K562 (cell line): ENCODE measurements at regions not wholly inside any gene's neighbourhood (a gene's known extent, or its start where the extent isn't known, plus 50 kb on each side); places are given as distances from the start of the nearest gene placed in this dataset.

ENCODE experiments used
- ATAC-seq: fragments of 200-7000 bp; cut with Tn5 transposase; 3 replicates; pipeline ENCODE4 v1.9.1; 2020; ENCODE audit warnings: moderate library complexity
- BruUV-seq: library from RNA; stranded (reverse); fragments of 400-500 nt; replicated peaks from 2 replicates; lab custom pipeline; 2021; lab: Mats Ljungman, UMichigan
- CTCF ChIA-PET: fragments of 300-600 bp; formaldehyde crosslinking; extraction: SDS; loops from one replicate; lab custom pipeline; 2021; ENCODE audit warnings: low intra/inter-chr PET ratio; lab: Yijun Ruan, JAX
- POLR2A ChIA-PET: fragments of 300-600, 350-650 bp; sonication (Branson Sonifier 250); formaldehyde crosslinking; extraction: SDS; loops from one replicate; lab custom pipeline; 2021; ENCODE audit warnings: antibody characterized with exemption, inconsistent platforms; lab: Yijun Ruan, JAX
- DNase-seq, 4 experiments: peaks; one replicate each; pipeline versions ENCODE4 v3.0.0 to v3.0.0-alpha.2; 2011 to 2018; ENCODE audit warnings: low spot score in 3 of 4, mixed read lengths in 3 of 4; ENCODE audit errors: extremely low read depth in 1 of 4
- FAIRE-seq: peaks from 2 replicates; lab custom pipeline; 2011; peaks lifted over from hg19 to GRCh38; lab: Jason Lieb, UNC
- H2AFZ ChIP-seq: 2 replicates; pipeline ENCODE4 v1.6.0; 2011; ENCODE audit warnings: low read depth, low read length, control low read depth, inconsistent platforms
- H3K27ac ChIP-seq: fragments of 200-600 bp; 3 replicates; pipeline ENCODE4 v1.8.0; 2011; ENCODE audit warnings: low read depth, mild to moderate bottlenecking, control low read depth, inconsistent platforms, low read length, moderate library complexity, mixed read lengths; ENCODE audit errors: extremely low read depth
- H3K27me3 ChIP-seq, 2 experiments: fragments of 300-600 bp in 1 of 2; 2 replicates in 1 of 2; 3 replicates in 1 of 2; pipeline versions ENCODE4 v1.6.0 to v1.8.0; 2011; ENCODE audit warnings: inconsistent platforms in 2 of 2, low read length in 2 of 2, mild to moderate bottlenecking in 1 of 2, mixed read lengths in 1 of 2, moderate library complexity in 1 of 2; ENCODE audit not compliant: control insufficient read depth in 2 of 2, insufficient read depth in 2 of 2
- H3K36me3 ChIP-seq: fragments of 300-600 bp; 3 replicates; pipeline ENCODE4 v1.8.0; 2011; ENCODE audit warnings: mild to moderate bottlenecking, low read length, inconsistent platforms; ENCODE audit not compliant: control insufficient read depth, insufficient read depth
- H3K4me1 ChIP-seq, 2 experiments: fragments of 200-600 bp in 1 of 2; replicated peaks in 1 of 2; 2 replicates in 1 of 2; 3 replicates in 1 of 2; pipeline versions ENCODE4 v1.5.1 to v1.8.0; 2011; ENCODE audit warnings: inconsistent platforms in 2 of 2, low read length in 2 of 2, mild to moderate bottlenecking in 1 of 2, mixed read lengths in 1 of 2, moderate library complexity in 1 of 2; ENCODE audit not compliant: control insufficient read depth in 2 of 2, insufficient read depth in 2 of 2
- H3K4me2 ChIP-seq: 2 replicates; pipeline ENCODE4 v1.6.1; 2011; ENCODE audit warnings: low read length, control low read depth, inconsistent platforms, mixed read lengths; ENCODE audit not compliant: insufficient read depth
- H3K4me3 ChIP-seq: fragments of 200-600 bp; sonication (generic), shearing (Covaris generic); 2 replicates; pipeline ENCODE4 v1.5.1; 2016; ENCODE audit warnings: control low read depth, inconsistent platforms
- H3K79me2 ChIP-seq: fragments of 200-600 bp; 3 replicates; pipeline ENCODE4 v1.8.0; 2011; ENCODE audit warnings: low read length, inconsistent platforms; ENCODE audit not compliant: control insufficient read depth, insufficient read depth
- H3K9ac ChIP-seq, 2 experiments: 2 replicates each; pipeline versions ENCODE4 v1.6.0 to v1.6.1; 2011; ENCODE audit warnings: low read depth in 2 of 2, low read length in 2 of 2, control low read depth in 1 of 2, inconsistent platforms in 1 of 2, mild to moderate bottlenecking in 1 of 2, mixed read lengths in 1 of 2; ENCODE audit not compliant: insufficient read depth in 1 of 2
- H3K9me1 ChIP-seq: one replicate; pipeline ENCODE4 v1.6.0; 2011; ENCODE audit warnings: inconsistent platforms, mild to moderate bottlenecking, low read length, moderate library complexity; ENCODE audit not compliant: control insufficient read depth, insufficient read depth
- H3K9me3 ChIP-seq: replicated peaks from 2 replicates; pipeline ENCODE4 v1.5.1; 2011; ENCODE audit warnings: low read depth, low read length, inconsistent platforms; ENCODE audit not compliant: control insufficient read depth, insufficient read depth
- H4K20me1 ChIP-seq: replicated peaks from 2 replicates; pipeline ENCODE4 v1.6.1; 2011; ENCODE audit warnings: low read length, inconsistent platforms, mixed read lengths; ENCODE audit not compliant: control insufficient read depth, insufficient read depth
- ESRRA ChIP-seq: fragments of 450-650 bp; IDR thresholded peaks from 2 replicates; pipeline ENCODE4 v1.6.1; 2014; ENCODE audit warnings: low read depth, mild to moderate bottlenecking, moderate library complexity, borderline replicate concordance
- RBM25 ChIP-seq: fragments of 200-400 bp; formaldehyde crosslinking; IDR thresholded peaks from 2 replicates; pipeline ENCODE4 v1.6.1; 2018; ENCODE audit warnings: low read length, low read depth, moderate library complexity; ENCODE audit not compliant: severe bottlenecking
- ZBTB8A ChIP-seq: fragments of 450-650 bp; IDR thresholded peaks from 2 replicates; pipeline ENCODE4 v1.6.1; 2018; ENCODE audit warnings: mild to moderate bottlenecking, moderate library complexity; ENCODE audit not compliant: partially characterized antibody
- WGBS: fragments of 100-300 bp; shearing (Covaris generic); methylation state at CpG from one replicate; pipeline ENCODE4 v1.1.6; 2016; ENCODE audit warnings: low coverage, mixed read lengths; ENCODE audit not compliant: insufficient coverage; ENCODE audit errors: missing lambda C conversion rate; 5-methylcytosine and 5-hydroxymethylcytosine counted together
- in situ Hi-C: fragments of 300-500 bp; cut with MboI; formaldehyde crosslinking; loops from 4 replicates; pipeline ENCODE4 v1.15.0; 2018; ENCODE audit warnings: inconsistent platforms, mixed read lengths
- intact Hi-C: fragments of 100-400 bp; cut with micrococcal nuclease; formaldehyde crosslinking; loops from 2 replicates; pipeline ENCODE4 v1.14.2; 2022

GRCh38 chr12:124687174-124687902 lies 119.9 kb upstream of the NCOR2 start:
- WGBS: 36% methylated on average over 8 of the region's 9 CpGs
- Histone ChIP-seq H4K20me1 (no peaks in the 10 kb centered on the region; the same call in 1 of the 2 replicates), H3K36me3 (no peaks in the 10 kb centered on the region), H3K9me3 (no peaks in the 10 kb centered on the region), H3K9me1 (no peaks in the 10 kb centered on the region), H3K27me3 (peaks cover 2 to 44% of the 10 kb centered on the region in 2 experiments; a peak in 4 of 5 replicates), H3K79me2 (no peaks in the 10 kb centered on the region), H3K9ac (peak overlapping the region in 1 of 2 experiments; percentile 50; a peak in 1 of 4 replicates), H3K4me2 (no peak overlapping the region), H3K4me3 (no peak overlapping the region), H2AFZ (no peak overlapping the region; the same call in 1 of the 2 replicates), H3K27ac (no peak overlapping the region), H3K4me1 (peaks cover 5 to 15% of the 10 kb centered on the region in 2 experiments)
- in situ Hi-C loops: no loop called here
- ATAC-seq: no peak
- DNase-seq: no peak
- ChIA-PET CTCF (no interaction called here), POLR2A (interaction anchor here (0.8 kb wide), 1 partner anchor 37 kb away, joined by 4 read pairs; no protein-coding TSS in a partner anchor)
- TF ChIP-seq ESRRA: peak; percentile 61
- no peak for TF ChIP-seq ZBTB8A
- TF ChIP-seq RBM25: peak; percentile 26
- no TSS peak for BruUV-seq
- FAIRE-seq: no peak
- intact Hi-C loops: loop anchor here (10.0 kb wide), 1 partner anchor 363 kb away; no protein-coding TSS in a partner anchor
